ENCODE measurements at regions not wholly inside any gene's neighbourhood (a gene's known extent, or its start where the extent isn't known, plus 50 kb on each side); places are given as distances from the start of the nearest gene placed in this dataset.
"Not testable (repeated sequence)": the region's sequence is repeated elsewhere in the genome, so short reads cannot be mapped to it uniquely, and the experiment has no call there.

DNA sequence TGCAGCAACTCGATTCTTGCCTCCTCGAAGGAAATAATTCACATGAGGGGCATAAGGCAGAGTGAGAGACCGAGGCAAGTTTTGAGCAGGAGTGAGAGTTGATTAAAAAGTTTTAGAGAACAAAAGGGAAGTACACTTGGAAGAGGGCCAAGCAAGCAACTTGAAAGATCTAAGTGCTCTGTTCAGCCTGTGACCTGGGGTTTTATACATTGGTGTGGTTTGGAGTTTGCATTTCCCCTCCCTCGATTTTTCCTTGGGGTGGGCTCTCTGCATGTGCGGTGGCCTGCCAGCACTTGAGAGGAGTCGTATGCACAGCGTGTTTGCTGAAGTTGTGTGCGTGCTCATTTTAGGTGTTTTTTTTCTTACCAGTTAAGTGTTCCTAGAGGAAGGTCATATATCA is 356.4 kb downstream of the KLHL4 start:
- no peaks in the 10 kb centered on the region for H3K36me3 Mint-ChIP-seq
- no peak for ATAC-seq
- no peaks in the 10 kb centered on the region for H3K27me3 Mint-ChIP-seq
- peaks cover 7% of the 10 kb centered on the region for H3K9me3 Mint-ChIP-seq (ENCODE audit: low read depth)
- H3K4me3 Mint-ChIP-seq = no peak overlapping the region
- CTCF ChIA-PET = no interaction called here
- no peak for DNase-seq
- peaks cover 3% of the 10 kb centered on the region for H3K4me1 Mint-ChIP-seq
- no peak overlapping the region for H3K27ac Mint-ChIP-seq

GRCh38 chrX:87878926-87879325 is 361.3 kb downstream of the KLHL4 start:
- no peak overlapping the region for H3K4me3 Mint-ChIP-seq
- H3K9me3 Mint-ChIP-seq (ENCODE audit: low read depth) = peaks cover under 1% of the 10 kb centered on the region
- H3K36me3 Mint-ChIP-seq = no peaks in the 10 kb centered on the region
- CTCF ChIA-PET = no interaction called here
- H3K27ac Mint-ChIP-seq = no peak overlapping the region
- no peak for ATAC-seq
- no peaks in the 10 kb centered on the region for H3K4me1 Mint-ChIP-seq
- H3K27me3 Mint-ChIP-seq = no peaks in the 10 kb centered on the region
- DNase-seq = no peak

DNA sequence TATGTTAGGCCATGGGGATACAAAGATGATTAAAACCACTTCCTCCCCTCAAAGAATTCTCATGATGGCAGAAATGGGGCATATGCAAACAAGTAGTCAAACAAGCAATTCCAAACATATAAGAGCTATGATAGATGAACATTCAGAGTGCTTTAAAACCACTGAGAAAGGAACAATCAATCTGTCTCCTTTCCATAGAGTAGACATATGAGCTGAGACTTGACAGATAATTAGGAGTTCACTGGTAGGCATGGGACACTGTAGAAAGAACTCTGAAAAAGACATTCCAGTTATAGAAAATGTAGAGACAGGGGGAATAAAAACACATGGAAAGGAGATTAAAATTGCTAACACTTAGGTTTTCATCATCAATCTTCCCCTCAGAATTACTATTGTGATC is 372.8 kb downstream of the KLHL4 start:
- CTCF ChIA-PET = no interaction called here
- H3K4me1 Mint-ChIP-seq = no peaks in the 10 kb centered on the region

DNA sequence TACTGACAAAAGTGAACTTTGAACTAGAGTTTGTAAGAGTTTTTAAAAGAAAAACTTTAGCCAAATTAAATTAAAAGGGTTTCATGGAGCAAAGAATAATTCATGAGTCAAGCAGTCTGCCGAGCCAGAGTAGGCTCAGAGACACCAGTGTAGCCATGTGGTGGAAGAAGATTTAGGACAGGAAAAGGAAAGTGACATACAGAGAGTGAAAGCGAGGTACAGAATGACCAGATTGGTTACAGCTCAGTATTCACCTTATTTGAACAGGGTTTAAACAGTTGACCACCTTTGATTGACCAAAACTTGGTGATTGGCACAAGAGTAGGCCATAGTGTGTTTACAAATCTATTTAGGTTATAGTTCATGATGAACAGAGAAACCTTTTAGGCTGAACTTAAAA is 377.8 kb downstream of the KLHL4 start:
- CTCF ChIA-PET = no interaction called here
- H3K9me3 Mint-ChIP-seq (ENCODE audit: low read depth) = no peaks in the 10 kb centered on the region
- H3K27me3 Mint-ChIP-seq = no peaks in the 10 kb centered on the region
- H3K27ac Mint-ChIP-seq = no peak overlapping the region
- no peak overlapping the region for H3K4me3 Mint-ChIP-seq
- H3K36me3 Mint-ChIP-seq = no peaks in the 10 kb centered on the region
- peaks cover 2% of the 10 kb centered on the region for H3K4me1 Mint-ChIP-seq
- DNase-seq = no peak
- ATAC-seq = no peak

More for the DNA sequence above, 372.8 kb downstream of the KLHL4 start:
- no peak for ATAC-seq
- no peaks in the 10 kb centered on the region for H3K36me3 Mint-ChIP-seq
- no peak overlapping the region for H3K27ac Mint-ChIP-seq
- H3K9me3 Mint-ChIP-seq (ENCODE audit: low read depth) = no peaks in the 10 kb centered on the region
- no peak overlapping the region for H3K4me3 Mint-ChIP-seq
- no peak for DNase-seq
- no peaks in the 10 kb centered on the region for H3K27me3 Mint-ChIP-seq

DNA sequence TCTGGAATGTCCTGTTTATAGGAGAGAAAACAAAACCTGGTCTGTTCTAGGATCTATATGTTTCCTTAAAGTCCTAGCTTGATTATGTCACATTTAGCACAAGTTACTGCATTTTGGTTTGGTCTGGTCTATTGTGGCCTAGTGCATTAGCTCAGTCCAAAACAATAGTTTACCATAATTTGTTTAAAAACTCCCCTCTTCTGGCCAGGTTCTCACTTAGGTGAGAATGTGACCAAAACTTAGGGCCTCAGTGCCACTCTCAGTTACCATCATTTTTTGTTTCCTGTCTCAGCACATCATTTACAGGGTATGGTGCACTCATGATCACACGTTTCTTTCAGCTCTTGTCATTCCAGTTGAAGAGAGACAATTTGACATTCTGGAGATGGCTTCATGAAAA is 378.5 kb downstream of the KLHL4 start:
- Mint-ChIP-seq H3K27ac (no peak overlapping the region), H3K9me3 (ENCODE audit: low read depth) (no peaks in the 10 kb centered on the region), H3K4me1 (peaks cover 4% of the 10 kb centered on the region), H3K4me3 (no peak overlapping the region), H3K36me3 (no peaks in the 10 kb centered on the region), H3K27me3 (no peaks in the 10 kb centered on the region)
- CTCF ChIA-PET = no interaction called here
- ATAC-seq (no peak), DNase-seq (no peak)

- Mint-ChIP-seq H3K27ac (no peak overlapping the region), H3K9me3 (ENCODE audit: low read depth) (no peaks in the 10 kb centered on the region), H3K36me3 (no peaks in the 10 kb centered on the region), H3K4me1 (peaks cover 4% of the 10 kb centered on the region), H3K4me3 (no peak overlapping the region), H3K27me3 (no peaks in the 10 kb centered on the region)
- CTCF ChIA-PET = no interaction called here
- no peak for DNase-seq
- ATAC-seq = no peak
Measured at GRCh38 chrX:87900320-87900908, 382.8 kb downstream of the KLHL4 start.

DNA sequence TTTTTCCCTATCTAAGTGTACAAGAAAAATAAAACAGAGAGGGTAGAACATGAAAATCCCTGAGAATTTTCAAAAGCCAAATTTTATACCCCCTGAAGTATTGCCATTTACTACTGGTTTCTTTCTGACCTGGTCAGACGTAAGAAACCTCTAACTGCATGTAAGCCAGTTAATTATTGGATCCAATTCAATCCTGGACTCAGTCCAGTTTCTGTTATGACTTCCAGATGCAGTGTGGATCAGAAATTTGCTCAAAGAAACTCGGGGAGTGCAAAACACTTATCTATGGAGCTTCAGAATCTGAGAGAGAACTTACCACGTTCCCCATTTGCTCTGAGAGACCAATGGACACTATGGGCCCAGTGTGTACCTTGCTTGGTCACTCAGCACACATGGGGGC is 383.5 kb downstream of the KLHL4 start:
- CTCF ChIA-PET = no interaction called here
- DNase-seq (no peak), ATAC-seq (no peak)
- no peaks in the 10 kb centered on the region for H3K9me3 Mint-ChIP-seq (ENCODE audit: low read depth)
- peaks cover 4% of the 10 kb centered on the region for H3K4me1 Mint-ChIP-seq
- H3K27me3 Mint-ChIP-seq = no peaks in the 10 kb centered on the region
- H3K36me3 Mint-ChIP-seq = no peaks in the 10 kb centered on the region
- H3K27ac Mint-ChIP-seq = no peak overlapping the region
- no peak overlapping the region for H3K4me3 Mint-ChIP-seq

DNA sequence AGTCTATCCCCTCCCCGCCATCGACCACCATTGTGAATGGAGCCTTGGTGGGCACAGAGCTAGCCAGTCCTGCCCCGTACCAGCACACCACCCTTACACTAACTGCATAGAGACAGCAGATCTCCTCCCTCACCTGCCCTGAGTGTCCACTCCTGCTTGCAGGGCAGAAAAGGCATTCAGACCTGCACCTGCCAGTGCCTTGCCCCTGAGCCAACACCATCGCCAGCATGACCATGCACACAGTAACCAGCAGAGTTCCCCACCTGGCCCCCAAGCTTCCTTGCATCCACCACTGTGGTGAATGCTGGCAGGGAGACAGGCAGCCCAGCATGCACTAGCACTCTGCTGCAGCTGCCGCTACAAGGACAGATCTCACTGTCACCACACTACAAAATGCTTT is 397.1 kb downstream of the KLHL4 start:
- Mint-ChIP-seq H3K4me3 (no peak overlapping the region), H3K9me3 (ENCODE audit: low read depth) (no peaks in the 10 kb centered on the region), H3K36me3 (no peaks in the 10 kb centered on the region), H3K4me1 (no peaks in the 10 kb centered on the region), H3K27me3 (no peaks in the 10 kb centered on the region), H3K27ac (no peak overlapping the region)
- CTCF ChIA-PET = no interaction called here
- DNase-seq = no peak
- no peak for ATAC-seq

DNA sequence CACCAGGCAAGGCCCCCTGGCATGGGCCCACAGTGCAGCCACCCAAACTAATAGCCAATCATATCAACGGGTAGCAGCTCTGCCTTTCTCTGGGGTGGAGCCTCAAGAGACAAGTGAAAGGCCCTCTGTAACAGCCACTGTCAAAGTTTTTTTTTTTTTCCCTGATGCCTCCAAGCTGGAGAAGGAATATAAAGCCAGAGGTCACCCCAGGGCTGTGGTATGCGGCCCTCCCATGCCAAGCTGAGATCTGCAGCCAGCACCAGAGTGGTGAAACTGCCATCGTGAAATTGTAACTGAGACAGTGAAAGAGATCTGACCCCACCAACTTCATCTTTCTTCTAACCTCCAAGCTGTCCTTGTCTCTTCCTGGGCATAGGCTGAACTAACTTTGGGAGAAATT is 407.0 kb downstream of the KLHL4 start:
- Mint-ChIP-seq H3K4me1 (no peaks in the 10 kb centered on the region), H3K27me3 (no peaks in the 10 kb centered on the region), H3K4me3 (no peak overlapping the region), H3K27ac (no peak overlapping the region), H3K9me3 (ENCODE audit: low read depth) (no peaks in the 10 kb centered on the region), H3K36me3 (no peaks in the 10 kb centered on the region)
- CTCF ChIA-PET = no interaction called here
- no peak for DNase-seq
- no peak for ATAC-seq

GRCh38 chrX:87941841-87942240 is 424.2 kb downstream of the KLHL4 start:
- DNase-seq (no peak), ATAC-seq (no peak)
- CTCF ChIA-PET = no interaction called here
- Mint-ChIP-seq H3K36me3 (no peaks in the 10 kb centered on the region), H3K27ac (no peak overlapping the region), H3K27me3 (no peaks in the 10 kb centered on the region), H3K9me3 (ENCODE audit: low read depth) (no peaks in the 10 kb centered on the region), H3K4me3 (no peak overlapping the region), H3K4me1 (no peaks in the 10 kb centered on the region)

GRCh38 chrX:87961471-87961870 is 443.9 kb downstream of the KLHL4 start:
- no peaks in the 10 kb centered on the region for H3K4me1 Mint-ChIP-seq
- ATAC-seq (no peak), DNase-seq (no peak)
- H3K36me3 Mint-ChIP-seq = no peaks in the 10 kb centered on the region
- CTCF ChIA-PET = no interaction called here
- H3K9me3 Mint-ChIP-seq (ENCODE audit: low read depth) = no peaks in the 10 kb centered on the region
- no peak overlapping the region for H3K27ac Mint-ChIP-seq
- no peak overlapping the region for H3K4me3 Mint-ChIP-seq
- no peaks in the 10 kb centered on the region for H3K27me3 Mint-ChIP-seq

DNA sequence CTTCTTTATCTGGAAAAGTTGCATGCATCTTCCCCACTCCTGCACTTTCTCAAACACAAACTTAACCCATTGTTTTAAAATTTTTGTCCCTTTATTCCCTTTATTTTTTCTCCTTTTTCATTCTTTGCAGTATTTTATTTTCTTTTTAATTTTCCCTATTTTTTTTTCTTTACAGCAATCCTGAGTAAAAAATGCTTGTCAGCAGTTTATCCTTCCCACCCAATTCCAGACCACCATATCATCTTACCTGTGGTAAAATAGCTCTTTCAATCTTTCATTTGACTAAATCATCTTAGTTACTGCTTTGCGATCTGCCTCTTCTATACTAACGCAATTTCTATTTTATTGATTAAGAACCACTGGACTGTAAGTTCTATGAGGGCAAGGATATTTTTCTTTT is 450.5 kb downstream of the KLHL4 start:
- ATAC-seq (no peak), DNase-seq (no peak)
- Mint-ChIP-seq H3K4me3 (no peak overlapping the region), H3K36me3 (no peaks in the 10 kb centered on the region), H3K4me1 (no peaks in the 10 kb centered on the region), H3K27me3 (no peaks in the 10 kb centered on the region), H3K9me3 (ENCODE audit: low read depth) (peaks cover 2% of the 10 kb centered on the region), H3K27ac (no peak overlapping the region)
- CTCF ChIA-PET = no interaction called here

DNA sequence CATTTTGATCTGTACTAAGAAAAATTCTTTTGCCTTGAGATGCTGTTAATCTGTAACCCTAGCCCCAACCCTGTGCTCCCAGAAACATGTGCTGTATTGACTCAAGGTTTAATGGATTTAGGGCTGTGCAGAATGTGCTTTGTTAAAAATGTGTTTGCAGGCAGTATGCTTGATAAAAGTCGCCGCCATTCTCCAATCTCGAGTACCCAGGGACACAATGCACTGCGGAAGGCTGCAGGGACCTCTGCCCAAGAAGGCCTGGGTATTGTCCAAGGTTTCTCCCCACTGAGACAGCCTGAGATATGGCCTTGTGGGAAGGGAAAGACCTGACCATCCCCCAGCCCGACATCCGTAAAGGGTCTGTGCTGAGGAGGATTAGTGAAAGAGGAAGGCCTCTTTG is 454.5 kb downstream of the KLHL4 start:
- H3K4me1 Mint-ChIP-seq; DNase-seq; ATAC-seq; H3K9me3 Mint-ChIP-seq (ENCODE audit: low read depth); H3K27me3 Mint-ChIP-seq; H3K27ac Mint-ChIP-seq; CTCF ChIA-PET; H3K4me3 Mint-ChIP-seq; H3K36me3 Mint-ChIP-seq: not testable (repeated sequence)

DNA sequence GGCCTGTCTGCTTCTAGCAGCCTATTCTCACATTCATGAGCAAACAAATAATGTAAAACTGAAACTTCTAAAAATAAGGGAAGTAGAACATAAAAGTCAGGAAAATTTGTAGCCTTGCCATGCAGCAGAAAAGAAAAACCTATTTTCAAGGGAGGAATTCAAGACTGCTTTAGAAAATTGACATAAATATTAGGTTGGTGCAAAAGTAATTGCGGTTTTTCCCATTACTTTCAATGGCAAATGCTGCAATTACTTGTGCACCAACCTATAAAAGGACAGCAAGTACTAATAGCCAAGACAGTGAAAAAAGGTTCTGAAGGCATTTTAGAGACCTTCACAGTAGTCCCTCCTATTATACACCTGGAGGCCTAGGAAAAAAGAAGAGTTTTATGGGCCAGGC is 457.8 kb downstream of the KLHL4 start:
- H3K27ac Mint-ChIP-seq = no peak overlapping the region

DNA sequence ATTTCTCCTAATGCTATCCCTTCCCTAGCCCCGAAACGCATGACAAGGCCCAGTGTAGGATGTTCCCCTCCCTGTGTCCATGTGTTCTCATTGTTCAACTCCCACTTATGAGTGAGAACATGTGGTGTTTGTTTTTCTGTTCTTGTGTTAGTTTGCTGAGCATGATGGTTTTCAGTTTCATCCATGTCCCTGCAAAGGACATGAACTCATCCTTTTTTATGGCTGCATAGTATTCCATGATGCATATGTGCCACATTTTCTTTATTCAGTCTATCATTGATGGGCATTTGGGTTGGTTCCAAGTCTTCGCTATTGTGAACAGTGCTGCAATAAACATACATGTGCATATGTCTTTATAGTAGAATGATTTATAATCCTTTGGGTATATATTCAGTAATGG is 490.3 kb downstream of the KLHL4 start:
- ATAC-seq; H3K4me1 Mint-ChIP-seq; H3K27me3 Mint-ChIP-seq; H3K4me3 Mint-ChIP-seq; H3K27ac Mint-ChIP-seq; H3K9me3 Mint-ChIP-seq (ENCODE audit: low read depth); DNase-seq; H3K36me3 Mint-ChIP-seq; CTCF ChIA-PET: not testable (repeated sequence)

More for the DNA sequence above, 457.8 kb downstream of the KLHL4 start:
- DNase-seq = no peak
- CTCF ChIA-PET = no interaction called here
- Mint-ChIP-seq H3K27me3 (no peaks in the 10 kb centered on the region), H3K36me3 (no peaks in the 10 kb centered on the region), H3K4me1 (no peaks in the 10 kb centered on the region), H3K9me3 (ENCODE audit: low read depth) (no peaks in the 10 kb centered on the region), H3K4me3 (no peak overlapping the region)
- ATAC-seq = no peak
